GM19193 (cell line): ENCODE measurements at regions not wholly inside any gene's neighbourhood (a gene's known extent, or its start where the extent isn't known, plus 50 kb on each side); places are given as distances from the start of the nearest gene placed in this dataset.

Experiments
- POLR2A ChIP-seq: IDR thresholded peaks from 4 replicates; pipeline ENCODE4 v1.6.1; 2011; ENCODE audit not compliant: insufficient read depth, insufficient read length; ENCODE audit errors: extremely low read depth

DNA sequence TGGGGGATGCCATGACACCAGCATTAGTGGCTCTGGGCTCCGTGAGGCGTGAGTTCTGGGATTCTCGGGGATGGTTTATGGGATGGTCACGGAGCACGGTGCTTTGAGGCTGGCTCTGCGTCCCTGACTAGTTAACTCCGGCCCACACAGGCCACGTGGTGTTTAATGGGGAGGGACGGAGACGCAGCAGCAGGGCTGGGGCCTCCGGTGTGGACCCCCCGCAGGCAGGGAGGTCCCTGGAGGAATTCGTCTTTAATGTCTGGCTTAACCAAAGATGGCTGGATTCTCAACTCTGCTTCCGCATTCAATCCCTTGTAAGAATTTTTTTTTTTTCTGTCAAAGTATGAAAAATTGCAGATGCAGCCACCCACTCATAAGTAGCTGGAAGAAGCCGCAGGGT lies 86.4 kb upstream of the RFLNA start:
- TF ChIP-seq POLR2A: no peak

DNA sequence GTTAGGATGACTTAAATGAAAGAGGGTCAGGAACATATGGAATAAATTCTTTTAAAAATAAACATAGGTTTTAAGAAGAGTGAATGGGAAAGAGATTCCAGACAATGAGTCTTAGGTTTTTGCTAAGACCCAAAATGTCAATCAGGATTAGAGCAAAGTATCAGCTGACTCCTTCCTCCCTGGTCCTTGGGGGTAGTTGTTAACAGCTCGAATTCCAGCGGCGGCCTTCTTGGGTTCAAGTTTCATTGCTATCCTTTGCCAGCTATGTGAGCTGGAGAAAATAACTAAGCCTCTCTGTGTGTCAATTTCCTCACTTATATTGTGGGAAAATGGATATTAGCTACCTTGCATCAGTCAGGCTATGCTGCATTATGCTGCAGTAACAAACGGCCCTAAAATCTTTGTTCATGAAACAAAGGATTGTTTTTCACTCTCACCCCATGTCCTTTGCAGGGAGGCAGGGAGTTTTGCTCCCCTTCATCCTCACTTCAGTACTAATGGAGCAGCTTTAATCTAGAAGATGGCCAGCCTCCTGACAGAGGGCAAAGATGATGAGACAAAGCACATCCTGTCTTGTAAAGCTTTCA lies 83.8 kb upstream of the RFLNA start:
- no peak for TF ChIP-seq POLR2A

- no peak for TF ChIP-seq POLR2A
Observed at GRCh38 chr12:124211753-124212152, 83.1 kb upstream of the RFLNA start.

DNA sequence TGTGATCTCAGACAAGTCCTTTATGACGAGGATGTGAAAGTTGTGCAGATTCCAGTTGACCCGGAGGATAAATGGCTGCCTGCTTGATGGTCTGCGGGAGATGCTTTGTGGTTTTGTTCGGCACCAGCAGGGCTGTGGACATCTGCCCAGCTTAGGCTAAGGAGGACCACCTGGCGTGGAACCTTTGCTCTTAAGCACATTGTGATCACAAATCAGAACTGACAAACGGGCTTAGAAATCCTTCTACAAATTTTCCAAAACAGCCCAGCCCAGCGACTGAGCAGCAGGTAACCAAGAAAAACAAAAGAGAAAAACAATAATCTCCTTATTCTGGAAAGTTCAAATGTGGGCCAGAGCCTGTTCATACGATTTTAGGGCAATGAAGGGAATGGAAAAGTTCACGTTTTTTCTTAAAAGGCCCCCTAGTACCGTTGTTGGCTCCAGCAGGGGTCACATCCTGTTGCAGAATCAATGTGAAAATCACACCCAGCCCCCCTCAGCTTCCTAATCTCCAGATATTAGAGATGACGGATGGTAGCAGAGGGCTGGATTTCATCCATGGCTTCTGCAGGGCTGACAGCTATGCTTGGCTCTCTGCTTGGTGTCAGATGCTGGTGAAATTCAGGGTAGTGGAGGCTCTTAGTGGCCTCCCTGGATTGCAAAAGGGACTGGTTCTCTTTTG lies 81.1 kb upstream of the RFLNA start:
- TF ChIP-seq POLR2A: no peak

DNA sequence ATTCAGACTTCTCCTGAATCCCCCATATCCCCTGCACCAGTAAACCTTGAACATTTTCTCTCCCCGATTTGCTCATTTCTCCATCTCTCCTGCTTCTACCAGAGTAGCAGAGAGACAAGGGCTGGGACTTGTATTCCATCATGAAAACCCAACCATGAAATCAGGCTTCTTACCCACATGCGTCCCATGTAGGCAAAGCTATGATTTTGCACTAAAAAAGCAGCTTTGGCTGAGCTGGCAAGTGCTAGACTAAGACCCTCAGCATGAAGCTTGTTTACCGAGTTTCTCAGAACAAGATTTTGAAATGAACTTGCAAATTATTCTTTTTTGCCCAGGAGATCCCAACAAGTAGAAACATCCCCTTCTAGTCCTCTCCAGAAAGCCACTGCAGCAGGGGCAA lies 80.3 kb upstream of the RFLNA start:
- no peak for TF ChIP-seq POLR2A

GRCh38 chr12:124216966-124217365 lies 77.9 kb upstream of the RFLNA start:
- TF ChIP-seq POLR2A: no peak

DNA sequence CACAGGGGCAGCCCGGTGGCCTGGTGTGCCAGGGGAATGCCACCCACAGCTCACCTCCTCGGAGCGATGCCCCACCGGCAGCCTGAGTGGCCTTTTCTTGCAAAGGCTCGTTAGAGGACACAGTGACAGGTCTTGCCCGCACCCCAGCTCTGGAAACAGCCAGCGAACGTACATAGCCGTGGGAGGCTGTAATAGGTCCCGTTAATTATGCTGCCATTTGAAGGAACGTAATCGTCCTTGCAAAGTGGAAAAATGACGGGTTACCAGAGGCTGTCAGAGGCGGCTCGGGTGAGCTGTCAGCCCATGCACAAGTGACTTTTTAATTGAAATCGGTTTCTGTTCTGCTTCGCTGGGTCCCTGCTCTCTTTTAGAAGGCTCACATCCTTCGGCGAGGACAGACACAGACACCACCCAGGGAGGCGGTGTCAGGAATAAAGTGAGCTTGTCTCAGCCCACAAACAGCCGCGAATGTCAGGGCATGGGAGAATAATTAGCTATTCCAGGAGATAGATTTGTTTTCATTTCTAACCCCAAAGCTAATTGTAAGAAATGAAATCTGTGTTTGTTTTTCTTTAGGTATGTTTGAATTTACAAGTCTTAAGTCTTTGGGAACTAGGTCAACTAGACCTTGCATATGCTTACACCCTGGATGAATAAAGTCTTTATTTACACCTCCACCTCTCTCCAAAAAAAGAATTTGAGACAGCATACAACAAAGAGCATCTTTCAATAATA lies 77.2 kb upstream of the RFLNA start:
- TF ChIP-seq POLR2A: no peak

DNA sequence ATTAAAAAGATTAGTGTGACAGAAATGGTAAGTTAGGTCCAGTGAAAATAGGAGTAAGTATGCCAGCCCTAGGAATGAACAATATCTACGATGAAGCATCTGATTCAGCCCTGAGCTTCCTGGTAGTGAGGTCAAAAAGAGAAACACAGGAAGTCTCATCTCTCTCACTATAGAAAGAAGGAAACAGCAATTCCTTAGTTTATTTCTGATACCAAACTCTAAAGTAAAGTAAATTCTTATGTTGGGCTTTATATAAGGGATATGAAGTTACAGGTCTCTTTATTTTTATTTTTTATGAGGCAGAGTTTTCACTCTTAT lies 76.7 kb upstream of the RFLNA start:
- no peak for TF ChIP-seq POLR2A

GRCh38 chr12:124222368-124223245 lies 72.3 kb upstream of the RFLNA start:
- no peak for TF ChIP-seq POLR2A

- TF ChIP-seq POLR2A: no peak
Observed at GRCh38 chr12:124224535-124225110, 70.3 kb upstream of the RFLNA start.

GRCh38 chr12:124225730-124226129 lies 69.2 kb upstream of the RFLNA start:
- TF ChIP-seq POLR2A: no peak

DNA sequence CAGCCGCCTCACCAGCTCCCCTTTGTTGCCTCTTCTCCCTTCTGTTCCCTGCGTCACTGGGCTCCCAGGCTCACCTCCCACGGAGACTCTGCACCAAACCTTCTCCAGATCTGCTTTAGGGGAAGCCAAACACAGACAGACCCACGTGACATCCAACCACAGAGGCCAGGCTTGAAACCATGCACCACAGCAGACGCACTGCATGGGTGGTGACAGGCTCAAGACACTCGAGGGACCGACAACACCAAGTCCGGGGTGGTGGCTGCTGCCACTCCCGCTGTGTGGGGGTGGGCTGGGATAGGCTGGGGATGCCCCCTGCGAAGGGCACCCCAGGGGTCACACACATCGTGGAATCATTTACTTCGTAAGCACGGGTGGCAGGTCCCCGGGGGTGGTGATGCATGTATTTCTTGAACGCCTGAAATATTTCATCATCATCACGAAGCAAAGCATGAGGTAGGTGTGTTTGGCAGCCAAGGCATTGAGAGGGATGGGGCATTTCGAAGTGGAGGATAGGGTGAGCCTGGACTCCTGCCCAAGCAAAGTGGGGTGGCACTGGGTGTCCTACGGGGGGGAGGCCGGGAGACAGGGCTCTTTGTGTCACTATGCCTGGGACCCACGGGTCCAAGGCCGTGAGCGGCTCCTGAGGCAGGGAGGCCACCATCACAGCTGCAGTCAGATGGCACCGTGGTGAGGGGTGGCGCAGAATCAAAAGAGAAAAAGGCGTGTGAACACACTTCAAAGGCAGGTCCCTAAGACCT lies 66.8 kb upstream of the RFLNA start:
- no peak for TF ChIP-seq POLR2A

DNA sequence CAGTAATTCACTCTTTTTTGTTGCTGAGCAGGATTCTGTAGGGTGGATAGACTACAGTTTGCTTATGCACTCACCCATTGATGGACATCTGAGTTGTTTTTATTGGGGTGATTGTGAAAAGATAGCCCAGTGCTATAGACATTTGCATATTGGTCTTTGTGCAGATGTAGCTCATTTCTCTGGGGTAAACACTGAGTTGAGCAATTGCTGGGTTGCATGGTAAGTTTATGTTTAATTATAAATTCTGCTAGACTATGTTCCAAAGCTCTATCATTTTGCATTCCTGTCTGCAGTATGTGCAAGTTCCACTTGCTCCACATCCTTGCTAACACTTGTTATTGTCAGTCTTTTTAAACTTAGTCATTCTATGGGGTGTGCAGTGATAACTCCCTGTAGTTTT lies 65.4 kb upstream of the RFLNA start:
- no peak for TF ChIP-seq POLR2A

- no peak for TF ChIP-seq POLR2A
Observed at GRCh38 chr12:124230117-124230757, 64.7 kb upstream of the RFLNA start.
